NCI-H128 (cell line): ENCODE measurements at regions not wholly inside any gene's neighbourhood (a gene's known extent, or its start where the extent isn't known, plus 50 kb on each side); places are given as distances from the start of the nearest gene placed in this dataset.
"Not testable (repeated sequence)": the region's sequence is repeated elsewhere in the genome, so short reads cannot be mapped to it uniquely, and the experiment has no call there.

Source experiments
- DNase-seq: peaks from one replicate; lab custom pipeline; 2025; ENCODE audit not compliant: unreplicated experiment; lab: John Stamatoyannopoulos, UW

GRCh38 chr10:22875581-22875980, 52.3 kb upstream of the ARMC3 start:
- no peak for DNase-seq

- peak; percentile 60 for DNase-seq
Measured at GRCh38 chr10:22874189-22874854, 53.5 kb upstream of the ARMC3 start.

GRCh38 chr10:22856444-22857074, 71.3 kb upstream of the ARMC3 start:
- no peak for DNase-seq

GRCh38 chr10:22854935-22855421, 72.9 kb upstream of the ARMC3 start:
- DNase-seq: no peak

GRCh38 chr10:22853906-22854447, 73.9 kb upstream of the ARMC3 start:
- DNase-seq: no peak

- no peak for DNase-seq
Measured at GRCh38 chr10:22852712-22853353, 75.0 kb upstream of the ARMC3 start.

- no peak for DNase-seq
Measured at GRCh38 chr10:22851865-22852239, 76.0 kb upstream of the ARMC3 start.

- DNase-seq: no peak
Measured at GRCh38 chr10:22850541-22850940, 77.3 kb upstream of the ARMC3 start.

GRCh38 chr10:22849077-22849805, 78.6 kb upstream of the ARMC3 start:
- no peak for DNase-seq

- DNase-seq: no peak
Measured at GRCh38 chr10:22848509-22848908, 79.3 kb upstream of the ARMC3 start.

GRCh38 chr10:22846294-22846693, 81.6 kb upstream of the ARMC3 start:
- no peak for DNase-seq

GRCh38 chr10:22839639-22840038, 88.2 kb upstream of the ARMC3 start:
- DNase-seq: no peak

GRCh38 chr10:22837771-22838170, 90.1 kb upstream of the ARMC3 start:
- DNase-seq: no peak

GRCh38 chr10:22837351-22837750, 90.5 kb upstream of the ARMC3 start:
- DNase-seq: no peak

- DNase-seq: no peak
Measured at GRCh38 chr10:22834471-22834870, 93.4 kb upstream of the ARMC3 start.

GRCh38 chr10:22833781-22834180, 94.1 kb upstream of the ARMC3 start:
- no peak for DNase-seq

GRCh38 chr10:22833353-22833752, 94.5 kb upstream of the ARMC3 start:
- no peak for DNase-seq

- no peak for DNase-seq
Measured at GRCh38 chr10:22832851-22833250, 95.0 kb upstream of the ARMC3 start.

GRCh38 chr10:22832066-22832602, 95.7 kb upstream of the ARMC3 start:
- DNase-seq: no peak

GRCh38 chr10:22831586-22831985, 96.3 kb upstream of the ARMC3 start:
- DNase-seq: no peak

GRCh38 chr10:22828712-22829111, 99.1 kb upstream of the ARMC3 start:
- DNase-seq: not testable (repeated sequence)
